ENCODE measurements at regions not wholly inside any gene's neighbourhood (a gene's known extent, or its start where the extent isn't known, plus 50 kb on each side); places are given as distances from the start of the nearest gene placed in this dataset.

- no peak for TF ChIP-seq POLR2A (IDR thresholded peaks at IDR 0.05)
- TF ChIP-seq, protein P1, sequence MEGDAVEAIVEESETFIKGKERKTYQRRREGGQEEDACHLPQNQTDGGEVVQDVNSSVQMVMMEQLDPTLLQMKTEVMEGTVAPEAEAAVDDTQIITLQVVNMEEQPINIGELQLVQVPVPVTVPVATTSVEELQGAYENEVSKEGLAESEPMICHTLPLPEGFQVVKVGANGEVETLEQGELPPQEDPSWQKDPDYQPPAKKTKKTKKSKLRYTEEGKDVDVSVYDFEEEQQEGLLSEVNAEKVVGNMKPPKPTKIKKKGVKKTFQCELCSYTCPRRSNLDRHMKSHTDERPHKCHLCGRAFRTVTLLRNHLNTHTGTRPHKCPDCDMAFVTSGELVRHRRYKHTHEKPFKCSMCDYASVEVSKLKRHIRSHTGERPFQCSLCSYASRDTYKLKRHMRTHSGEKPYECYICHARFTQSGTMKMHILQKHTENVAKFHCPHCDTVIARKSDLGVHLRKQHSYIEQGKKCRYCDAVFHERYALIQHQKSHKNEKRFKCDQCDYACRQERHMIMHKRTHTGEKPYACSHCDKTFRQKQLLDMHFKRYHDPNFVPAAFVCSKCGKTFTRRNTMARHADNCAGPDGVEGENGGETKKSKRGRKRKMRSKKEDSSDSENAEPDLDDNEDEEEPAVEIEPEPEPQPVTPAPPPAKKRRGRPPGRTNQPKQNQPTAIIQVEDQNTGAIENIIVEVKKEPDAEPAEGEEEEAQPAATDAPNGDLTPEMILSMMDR (IDR thresholded peaks at IDR 0.05), result no peak
Observed at GRCh38 chr9:90038763-90039162, 434.0 kb downstream of the GADD45G start.
